Upper lobe of left lung (tissue), 4 donors: ENCODE measurements at regions not wholly inside any gene's neighbourhood (a gene's known extent, or its start where the extent isn't known, plus 50 kb on each side); places are given as distances from the start of the nearest gene placed in this dataset.
"Not testable (repeated sequence)": the region's sequence is repeated elsewhere in the genome, so short reads cannot be mapped to it uniquely, and the experiment has no call there.

ENCODE experiments used
- POLR2A ChIP-seq, 4 donors: fragments of 450-650 bp; IDR thresholded peaks; one replicate each; pipeline ENCODE4 v1.5.1; 2016 to 2017; ENCODE audit warnings: antibody characterized with exemption in 4 of 4, mild to moderate bottlenecking in 2 of 4
- TF ChIP-seq, protein P1 (sequence below), 6 experiments: fragments of 450-650 bp in 4 of 6; fragments of 200-600 bp in 2 of 6; sonication (generic) in 2 of 6; IDR thresholded peaks; one replicate each; pipeline ENCODE4 v1.5.1; 2016 to 2019; ENCODE audit warnings: antibody characterized with exemption in 6 of 6

DNA sequence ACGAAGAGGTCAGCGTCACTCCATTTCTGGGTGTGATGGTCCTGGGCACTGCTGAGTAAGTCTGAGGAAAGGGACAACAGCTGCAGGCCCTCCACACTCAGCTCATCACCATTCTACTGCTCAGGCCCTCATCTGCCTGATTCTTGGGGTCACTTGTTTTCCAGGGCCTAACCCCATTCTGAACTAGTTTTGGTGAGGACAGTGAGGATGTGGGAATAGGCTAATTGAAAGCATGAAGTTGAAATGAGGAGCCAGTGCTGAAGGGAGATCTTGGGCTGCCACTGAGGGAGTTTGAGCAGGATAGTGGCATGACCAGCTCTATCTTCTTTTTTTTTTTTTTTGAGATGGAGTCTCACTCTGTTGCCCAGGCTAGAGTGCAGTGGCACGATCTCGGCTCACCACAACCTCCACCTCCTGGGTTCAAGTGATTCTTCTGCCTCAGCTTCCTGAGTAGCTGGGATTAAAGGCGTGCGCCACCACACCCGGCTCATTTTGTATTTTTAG lies 155.7 kb downstream of the VEGFA start:
- TF ChIP-seq, protein P1, sequence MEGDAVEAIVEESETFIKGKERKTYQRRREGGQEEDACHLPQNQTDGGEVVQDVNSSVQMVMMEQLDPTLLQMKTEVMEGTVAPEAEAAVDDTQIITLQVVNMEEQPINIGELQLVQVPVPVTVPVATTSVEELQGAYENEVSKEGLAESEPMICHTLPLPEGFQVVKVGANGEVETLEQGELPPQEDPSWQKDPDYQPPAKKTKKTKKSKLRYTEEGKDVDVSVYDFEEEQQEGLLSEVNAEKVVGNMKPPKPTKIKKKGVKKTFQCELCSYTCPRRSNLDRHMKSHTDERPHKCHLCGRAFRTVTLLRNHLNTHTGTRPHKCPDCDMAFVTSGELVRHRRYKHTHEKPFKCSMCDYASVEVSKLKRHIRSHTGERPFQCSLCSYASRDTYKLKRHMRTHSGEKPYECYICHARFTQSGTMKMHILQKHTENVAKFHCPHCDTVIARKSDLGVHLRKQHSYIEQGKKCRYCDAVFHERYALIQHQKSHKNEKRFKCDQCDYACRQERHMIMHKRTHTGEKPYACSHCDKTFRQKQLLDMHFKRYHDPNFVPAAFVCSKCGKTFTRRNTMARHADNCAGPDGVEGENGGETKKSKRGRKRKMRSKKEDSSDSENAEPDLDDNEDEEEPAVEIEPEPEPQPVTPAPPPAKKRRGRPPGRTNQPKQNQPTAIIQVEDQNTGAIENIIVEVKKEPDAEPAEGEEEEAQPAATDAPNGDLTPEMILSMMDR (IDR thresholded peaks at IDR 0.05) = not testable (repeated sequence)
- TF ChIP-seq POLR2A (IDR thresholded peaks at IDR 0.05) = not testable (repeated sequence)
